Fibroblast of gingiva (primary cell): ENCODE measurements at regions not wholly inside any gene's neighbourhood (a gene's known extent, or its start where the extent isn't known, plus 50 kb on each side); places are given as distances from the start of the nearest gene placed in this dataset.
"Not testable (repeated sequence)": the region's sequence is repeated elsewhere in the genome, so short reads cannot be mapped to it uniquely, and the experiment has no call there.

Experiments
- DNase-seq: peaks from one replicate; pipeline ENCODE4 v3.0.0-alpha.2; 2011; ENCODE audit warnings: low read depth

DNA sequence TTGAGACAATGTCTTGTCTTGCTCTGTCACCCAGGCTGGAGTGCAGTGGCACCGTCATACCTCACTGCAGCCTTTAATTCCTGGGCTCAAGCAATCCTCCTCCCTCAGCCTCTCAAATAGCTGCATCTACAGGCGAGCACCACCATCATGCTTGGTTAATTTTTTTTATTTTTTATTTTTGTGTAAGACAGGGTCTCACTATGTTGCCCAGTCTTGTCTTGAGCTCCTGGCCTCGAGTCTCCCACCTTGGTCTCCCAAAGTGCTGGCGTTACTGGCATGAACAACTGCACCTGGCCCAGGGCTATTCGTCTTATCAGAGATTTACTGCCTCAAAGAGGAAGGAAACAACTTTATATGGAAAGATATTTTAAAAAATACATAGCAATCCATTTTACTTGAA, 102.8 kb upstream of the NUPR2 start:
- DNase-seq = no peak

GRCh38 chr7:56218510-56218909, 102.3 kb upstream of the NUPR2 start:
- no peak for DNase-seq

DNA sequence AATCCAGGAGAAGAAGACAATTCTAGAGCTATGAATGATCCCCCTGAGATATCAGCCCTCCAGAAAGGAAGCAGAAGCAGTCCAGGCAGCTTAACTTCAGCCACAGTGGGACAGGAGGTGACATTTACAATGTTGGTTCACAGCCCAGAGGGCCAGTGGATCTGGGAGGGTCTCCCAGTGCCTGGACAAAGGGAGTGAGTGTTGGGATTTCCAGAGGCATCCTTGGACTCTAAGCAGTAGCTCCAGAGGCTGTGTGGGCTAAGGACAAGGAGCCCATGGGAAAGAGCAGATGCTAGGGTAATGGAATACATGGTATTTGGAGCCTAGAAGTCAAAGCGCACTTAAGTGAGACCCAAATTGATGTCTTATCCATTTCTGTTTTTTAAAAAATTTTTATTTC, 97.4 kb upstream of the NUPR2 start:
- no peak for DNase-seq

GRCh38 chr7:56206420-56206819, 90.2 kb upstream of the NUPR2 start:
- DNase-seq = no peak

DNA sequence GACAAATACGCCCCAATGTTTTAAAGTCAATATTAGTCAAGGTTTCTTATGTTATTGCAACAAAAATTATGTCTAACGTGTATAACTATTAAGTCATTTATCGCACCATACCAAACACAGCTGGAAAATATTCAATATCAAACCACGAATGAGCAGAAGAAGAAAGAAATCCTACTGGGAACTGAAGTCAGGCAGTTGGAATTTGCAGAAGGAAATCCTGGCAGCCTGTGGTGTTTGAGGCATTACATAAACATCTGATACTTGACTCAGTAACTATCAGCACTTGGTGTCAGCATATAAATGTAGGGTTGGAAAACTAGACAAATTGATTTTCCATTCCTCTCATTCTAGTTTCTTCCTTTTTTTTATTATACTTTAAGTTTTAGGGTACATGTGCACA, 83.4 kb upstream of the NUPR2 start:
- no peak for DNase-seq

DNA sequence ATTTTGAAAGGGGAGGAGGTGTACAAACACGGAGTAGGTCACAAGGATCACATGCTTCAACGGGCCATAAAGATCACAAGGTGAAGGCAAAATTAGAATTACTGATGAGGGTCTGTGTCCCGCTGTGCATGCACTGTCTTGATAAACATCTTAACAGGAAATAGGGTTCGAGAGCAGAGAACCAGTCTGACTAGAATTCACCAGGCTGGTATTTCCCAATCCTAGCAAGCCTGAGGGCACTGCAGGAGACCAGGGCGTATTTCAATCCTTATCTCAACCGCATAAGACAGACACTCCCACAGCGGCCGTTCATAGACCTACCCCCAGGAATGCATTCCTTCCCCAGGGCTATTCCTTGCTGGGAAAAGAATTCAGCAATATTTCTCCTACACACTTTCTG, 80.0 kb upstream of the NUPR2 start:
- not testable (repeated sequence) for DNase-seq

DNA sequence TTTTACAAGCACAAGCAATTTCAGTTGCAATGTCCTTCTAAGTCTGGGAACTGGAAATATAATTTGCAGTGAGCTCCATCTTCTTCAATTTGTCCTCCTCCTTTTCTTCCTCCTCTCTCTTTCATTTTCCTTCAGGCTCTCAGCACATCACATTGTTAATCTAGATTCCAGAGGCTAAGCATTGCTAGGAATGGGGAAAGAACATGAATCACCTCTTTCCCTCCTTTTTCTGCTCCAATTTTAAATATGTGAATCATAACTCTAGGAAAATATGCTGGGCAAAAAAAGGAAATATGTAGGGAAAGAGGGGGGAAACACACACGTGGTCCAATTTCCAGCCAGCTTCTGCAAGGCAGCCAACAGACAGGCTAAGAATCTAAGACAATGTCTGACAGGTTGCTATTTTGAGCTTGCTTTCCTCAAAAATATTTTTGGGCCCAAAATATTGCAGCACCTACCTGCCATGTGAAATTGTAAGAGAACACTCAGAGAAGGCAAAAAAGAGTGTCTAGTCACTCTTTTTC, 72.7 kb upstream of the NUPR2 start:
- no peak for DNase-seq

- no peak for DNase-seq
Observed at GRCh38 chr7:56188376-56188775, 72.2 kb upstream of the NUPR2 start.

- DNase-seq = no peak
Observed at GRCh38 chr7:56181010-56181409, 64.8 kb upstream of the NUPR2 start.

DNA sequence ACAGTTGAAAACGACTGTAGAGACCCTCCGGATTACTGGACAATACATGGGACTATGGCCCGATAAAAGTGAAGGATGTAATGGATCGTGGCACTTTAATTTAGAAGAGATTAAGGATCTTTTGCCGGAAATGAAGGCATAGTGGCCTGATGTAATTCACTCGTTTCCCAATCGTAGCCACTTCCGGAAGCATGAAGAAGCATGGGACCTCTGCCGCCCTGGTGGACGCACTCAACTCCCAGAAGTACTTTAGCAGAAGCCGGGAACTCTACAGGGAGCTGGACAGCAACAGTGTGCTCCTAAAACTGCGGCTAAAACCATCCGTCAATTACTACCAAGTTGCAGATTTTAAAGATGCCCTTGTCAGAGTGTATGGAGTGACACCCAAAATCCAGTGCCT, 59.6 kb upstream of the NUPR2 start:
- no peak for DNase-seq

GRCh38 chr7:56174875-56175760, 58.9 kb upstream of the NUPR2 start:
- DNase-seq = no peak

- no peak for DNase-seq
Observed at GRCh38 chr7:56174346-56174874, 58.2 kb upstream of the NUPR2 start.
